Cardiac septum (tissue), 1 donor: ENCODE measurements at regions not wholly inside any gene's neighbourhood (a gene's known extent, or its start where the extent isn't known, plus 50 kb on each side); places are given as distances from the start of the nearest gene placed in this dataset.

Experiments
- DNase-seq: peaks from one replicate; pipeline ENCODE4 v3.0.0-alpha.2; 2020; ENCODE audit warnings: low spot score
- intact Hi-C: fragments of 100-400 bp; cut with DNase I; formaldehyde crosslinking; loops from one replicate; pipeline ENCODE4 v1.14.0; 2022
- donor health status: DM: no; HTN: no; CAD: no.

DNA sequence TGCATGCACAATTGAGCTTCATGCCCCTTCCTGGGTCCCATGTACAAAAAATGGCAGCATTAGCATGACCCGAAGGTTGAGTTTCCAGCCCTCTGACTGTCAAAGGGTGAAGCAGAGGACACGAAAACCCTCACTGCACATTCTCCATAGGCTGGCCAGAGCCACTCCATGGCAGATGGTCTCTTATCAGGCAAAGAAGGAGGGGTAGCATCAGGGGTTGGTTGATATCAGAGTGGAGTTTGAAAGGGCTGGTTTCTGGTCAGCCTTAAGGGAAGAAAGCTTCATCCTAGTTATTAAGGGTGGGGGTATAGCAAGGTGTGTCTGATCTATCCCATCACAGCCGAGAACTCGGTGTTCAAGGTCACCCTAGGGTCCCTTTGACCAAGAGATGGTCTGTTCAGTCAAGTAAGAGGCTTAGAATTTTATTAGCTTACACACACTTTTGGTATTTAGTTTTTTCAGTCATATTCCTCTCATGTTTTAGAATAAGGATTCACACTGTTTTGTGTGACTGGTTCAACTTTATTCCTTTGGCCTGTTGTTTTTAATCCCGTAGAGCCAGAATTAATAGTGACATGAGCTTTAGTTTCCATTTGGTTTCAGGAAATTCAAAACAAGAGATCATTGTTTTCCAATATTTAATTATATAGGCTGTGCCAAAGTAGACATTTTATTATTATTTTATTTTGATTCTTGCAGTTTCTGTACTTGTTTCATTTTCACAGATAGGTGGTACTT lies 199.9 kb upstream of the FMN2 start:
- intact Hi-C loops, result loop anchor here (10.0 kb wide), 1 partner anchor 417 kb away; no protein-coding TSS in a partner anchor

DNA sequence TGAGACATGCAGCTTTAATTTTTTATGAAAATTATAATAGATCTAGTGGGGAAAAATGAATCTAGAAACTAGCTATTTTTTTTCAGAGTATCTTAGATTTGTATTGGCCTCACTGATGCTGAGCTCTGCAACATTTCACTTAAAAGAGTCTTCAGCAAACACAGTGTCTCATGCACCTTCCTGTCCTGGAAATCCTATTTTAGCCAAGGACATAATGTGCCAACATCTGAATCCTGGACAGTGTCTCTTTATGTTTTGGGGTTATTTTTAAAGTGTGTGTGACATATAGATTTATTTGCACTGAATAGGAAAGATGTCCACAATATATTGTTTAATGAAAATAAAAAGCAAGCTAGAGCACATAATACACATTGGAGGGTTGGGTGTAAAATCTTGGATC lies 199.1 kb upstream of the FMN2 start:
- DNase-seq, result no peak
- intact Hi-C loops, result loop anchor here (10.0 kb wide), 1 partner anchor 418 kb away; no protein-coding TSS in a partner anchor

More for the DNA sequence above, 199.9 kb upstream of the FMN2 start:
- DNase-seq, result no peak

DNA sequence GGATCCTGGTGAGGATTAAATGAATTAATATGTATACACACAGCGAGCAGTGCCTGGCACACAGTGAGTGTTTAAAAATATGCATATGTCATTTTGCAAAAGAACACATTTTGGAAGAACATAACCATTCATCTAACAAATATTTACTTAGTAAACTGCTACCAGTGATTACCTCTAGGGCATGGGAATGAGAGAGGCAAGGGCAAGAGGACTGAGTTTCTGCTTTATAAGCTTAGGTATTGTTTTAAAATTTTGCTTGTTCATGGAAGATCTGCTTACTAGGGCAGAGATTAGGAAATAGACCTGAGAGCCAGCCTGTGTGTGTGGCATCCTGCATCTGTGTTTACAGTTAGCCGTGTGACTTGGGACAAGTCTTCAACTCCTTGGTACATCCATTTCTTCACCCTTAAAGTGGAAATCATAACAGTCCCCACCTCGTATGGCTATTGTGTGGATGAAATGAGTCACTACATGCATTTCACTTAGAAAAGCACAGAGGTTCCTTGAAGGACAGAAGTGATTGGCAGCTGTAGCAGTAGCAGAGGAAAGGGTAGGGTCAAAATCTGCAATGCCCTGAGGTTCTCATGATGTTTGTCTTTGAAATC lies 198.5 kb upstream of the FMN2 start:
- intact Hi-C loops, result loop anchor here (10.0 kb wide), 1 partner anchor 418 kb away; no protein-coding TSS in a partner anchor
- no peak for DNase-seq

DNA sequence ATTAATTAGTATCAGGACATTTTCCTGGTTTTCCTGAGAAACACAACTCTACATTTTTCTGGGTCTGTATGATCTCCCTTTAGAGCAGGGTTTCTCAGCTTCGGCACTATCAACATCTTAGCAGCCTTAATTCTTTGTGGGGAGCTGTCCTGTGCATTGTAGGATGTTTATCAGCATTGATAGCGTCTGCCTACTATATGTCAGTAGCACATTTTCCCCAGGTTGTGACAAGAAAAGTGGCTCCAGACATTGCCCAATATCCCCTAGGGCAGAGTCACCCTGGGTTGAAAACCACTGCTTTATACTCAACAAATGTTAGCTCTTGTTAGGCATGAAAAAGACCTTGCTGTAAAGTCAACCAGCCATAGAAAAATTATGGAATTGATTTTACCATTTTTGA lies 195.1 kb upstream of the FMN2 start:
- no peak for DNase-seq

DNA sequence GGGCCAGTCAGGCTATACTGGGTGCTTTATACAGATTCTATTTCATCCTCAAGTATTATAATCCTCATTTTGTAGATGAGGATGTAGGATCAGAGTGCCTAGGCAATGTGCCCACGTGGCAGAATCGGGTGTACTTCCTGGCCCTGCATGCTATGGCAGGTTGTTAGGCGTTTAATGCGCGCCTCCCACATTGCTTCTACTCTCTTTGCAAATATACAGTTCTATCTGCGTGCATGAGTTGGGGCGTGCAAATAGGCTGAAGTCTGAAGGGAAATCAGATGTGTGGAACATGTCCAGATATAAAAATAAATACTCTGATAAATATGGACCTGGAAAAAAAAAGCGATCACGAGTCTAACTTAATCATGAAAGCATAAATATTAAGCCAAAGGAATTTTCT lies 194.7 kb upstream of the FMN2 start:
- no peak for DNase-seq
- intact Hi-C loops, result loop anchor here (5.0 to 10.0 kb wide), 2 partner anchors 422 to 490 kb away; no protein-coding TSS in a partner anchor

More for the DNA sequence above, 195.1 kb upstream of the FMN2 start:
- intact Hi-C loops, result loop anchor here (5.0 to 10.0 kb wide), 2 partner anchors 422 to 489 kb away; no protein-coding TSS in a partner anchor

DNA sequence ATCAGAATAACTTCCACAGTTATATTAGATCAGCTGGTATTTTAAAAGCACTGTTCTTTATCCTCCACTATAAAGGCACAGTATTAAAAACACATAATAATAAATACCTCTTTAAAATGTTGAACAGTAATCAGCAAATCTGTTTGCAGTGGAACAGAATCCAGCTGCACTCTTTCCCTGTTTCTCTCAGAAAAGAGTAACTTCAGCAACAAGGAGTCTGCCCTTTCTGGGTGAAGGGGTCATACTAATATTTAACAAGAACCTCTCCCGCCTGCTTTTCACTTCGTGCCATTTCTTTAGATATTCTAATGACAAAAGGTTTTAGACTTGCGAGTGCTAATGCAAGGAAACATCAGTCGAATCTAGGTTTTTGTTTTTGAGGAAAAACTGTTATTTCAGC lies 194.2 kb upstream of the FMN2 start:
- intact Hi-C loops, result loop anchor here (5.0 to 10.0 kb wide), 2 partner anchors 423 to 490 kb away; no protein-coding TSS in a partner anchor
- no peak for DNase-seq

DNA sequence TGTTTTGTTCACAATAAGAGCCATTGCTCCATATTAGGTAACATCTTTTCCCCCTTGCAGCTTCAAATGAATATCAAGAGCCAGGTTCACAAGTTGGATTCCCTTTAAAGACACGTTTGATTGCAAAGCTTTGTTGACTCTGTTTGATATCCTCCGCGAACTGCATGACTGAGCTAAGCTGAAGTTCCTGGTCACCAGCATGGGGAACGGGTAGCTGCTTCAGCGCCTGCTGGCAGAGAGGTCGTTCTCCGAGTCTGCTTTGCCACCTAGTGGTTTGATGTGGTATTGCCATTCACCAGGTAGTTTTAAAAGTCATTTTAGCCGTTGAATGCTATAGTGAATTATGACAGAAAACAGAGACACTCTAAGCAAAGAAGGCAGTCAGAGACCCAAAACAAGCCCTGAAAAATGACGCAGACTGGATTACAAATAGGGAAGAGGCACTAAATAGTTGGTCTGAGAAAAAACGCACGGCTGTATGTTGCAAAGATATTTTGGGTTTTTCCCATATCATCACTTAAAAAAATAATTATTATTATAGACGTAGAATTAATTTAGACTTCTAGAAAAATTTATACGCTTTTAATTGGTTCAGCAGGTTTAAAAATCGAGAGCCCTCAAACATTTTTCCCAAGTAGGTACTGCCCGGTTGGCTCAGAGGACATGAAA lies 193.5 kb upstream of the FMN2 start:
- DNase-seq, result peak; percentile 90
- intact Hi-C loops, result loop anchor here (5.0 to 10.0 kb wide), 2 partner anchors 423 to 491 kb away; no protein-coding TSS in a partner anchor

DNA sequence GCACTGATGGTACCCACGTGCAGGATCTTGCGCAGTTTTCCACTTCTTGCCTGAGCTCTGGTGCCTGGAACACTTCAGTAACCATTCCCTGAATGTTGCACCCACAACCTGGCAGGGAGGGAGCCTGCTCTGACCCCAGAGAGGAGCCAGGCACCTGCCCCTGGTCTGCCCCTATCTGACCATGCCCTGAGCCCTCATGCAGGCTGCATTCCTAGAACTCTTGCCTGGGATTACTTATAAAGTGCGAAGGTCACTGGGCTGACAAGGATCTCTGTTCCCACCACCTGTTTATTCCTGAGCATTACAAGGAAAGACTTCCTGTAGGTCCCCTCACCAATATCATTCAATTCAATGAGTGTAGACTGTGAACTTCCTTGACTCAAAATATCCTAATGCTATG lies 191.9 kb upstream of the FMN2 start:
- intact Hi-C loops, result loop anchor here (5.0 to 10.0 kb wide), 2 partner anchors 425 to 492 kb away; no protein-coding TSS in a partner anchor
- no peak for DNase-seq

DNA sequence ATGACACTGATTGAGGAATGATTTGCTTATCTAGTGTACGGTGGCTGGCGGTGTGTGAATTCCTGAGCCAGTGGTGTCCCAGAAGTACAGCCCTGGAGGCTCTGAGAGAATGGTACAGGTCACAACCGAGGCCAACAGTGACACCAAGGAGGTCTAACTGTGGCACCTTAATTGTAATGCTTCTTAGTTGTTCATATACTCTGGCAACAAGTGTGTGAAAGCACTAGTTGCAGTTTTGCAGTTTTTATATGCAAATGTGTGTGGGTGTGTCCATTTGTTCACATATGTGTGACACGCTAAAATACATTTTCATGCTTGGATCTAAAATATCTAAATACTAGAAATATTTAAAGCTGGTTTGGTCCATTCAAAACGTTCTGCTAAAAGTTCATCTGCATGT lies 185.3 kb upstream of the FMN2 start:
- DNase-seq, result no peak
- intact Hi-C loops, result no loop called here

DNA sequence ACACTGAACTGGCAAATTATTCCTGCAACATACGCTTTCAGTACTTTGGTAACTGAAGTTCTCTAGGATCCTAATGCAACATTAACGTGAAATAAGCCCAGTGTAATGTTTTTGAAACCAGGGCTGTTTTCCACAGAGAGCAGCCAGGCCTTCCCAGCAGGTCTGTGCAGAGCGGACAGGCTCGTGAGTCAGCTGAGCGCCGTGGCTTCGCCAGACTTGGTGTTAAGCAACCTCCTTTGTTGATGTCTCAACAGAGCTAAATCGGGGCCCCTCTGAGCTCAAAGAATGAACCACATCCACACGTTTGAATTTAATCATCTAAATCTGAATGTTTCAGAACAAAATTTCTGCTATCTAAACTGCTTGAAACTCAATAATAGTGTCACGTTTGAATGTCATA lies 181.8 kb upstream of the FMN2 start:
- intact Hi-C loops, result no loop called here
- no peak for DNase-seq

DNA sequence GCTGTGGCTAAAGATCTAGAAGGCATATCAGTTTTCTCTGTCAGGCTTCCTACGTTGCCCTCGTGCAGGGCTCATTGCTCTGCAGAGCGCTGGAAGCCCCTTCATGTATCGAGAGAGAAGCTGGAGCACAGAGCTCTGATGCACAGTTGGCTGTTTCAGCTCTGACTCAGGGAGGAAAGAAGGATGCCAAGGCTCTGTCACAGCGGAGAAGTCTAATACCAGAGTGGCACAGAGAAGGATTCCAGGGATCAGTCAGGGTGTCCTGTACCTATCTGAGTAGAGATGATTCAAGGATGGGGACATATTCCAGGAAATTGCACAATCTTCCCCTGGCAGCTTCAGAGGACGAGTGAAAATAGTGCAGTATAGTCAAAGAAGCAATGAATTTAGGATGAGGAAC lies 179.2 kb upstream of the FMN2 start:
- intact Hi-C loops, result no loop called here
- DNase-seq, result no peak

DNA sequence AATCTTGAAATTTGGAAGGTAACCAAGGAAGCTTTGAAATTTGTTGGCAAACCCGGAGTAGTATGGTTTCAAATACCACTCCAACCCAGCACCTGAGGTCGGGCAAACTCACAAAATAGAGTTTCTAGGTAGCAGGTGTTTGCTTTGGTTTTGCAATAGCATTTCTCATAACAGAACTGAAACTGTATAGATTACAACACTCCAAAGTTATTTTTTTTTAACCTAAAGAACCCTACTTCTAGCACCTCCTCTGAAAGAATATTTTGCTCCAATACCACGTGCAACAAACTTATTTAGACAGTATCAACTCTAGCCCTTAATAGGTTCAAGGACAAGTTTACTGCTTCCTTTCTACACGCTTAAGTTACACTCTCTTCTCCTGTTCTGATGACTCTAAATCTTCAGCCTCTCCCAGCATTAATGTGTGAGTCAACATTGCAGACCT lies 178.5 kb upstream of the FMN2 start:
- intact Hi-C loops, result no loop called here
- no peak for DNase-seq

DNA sequence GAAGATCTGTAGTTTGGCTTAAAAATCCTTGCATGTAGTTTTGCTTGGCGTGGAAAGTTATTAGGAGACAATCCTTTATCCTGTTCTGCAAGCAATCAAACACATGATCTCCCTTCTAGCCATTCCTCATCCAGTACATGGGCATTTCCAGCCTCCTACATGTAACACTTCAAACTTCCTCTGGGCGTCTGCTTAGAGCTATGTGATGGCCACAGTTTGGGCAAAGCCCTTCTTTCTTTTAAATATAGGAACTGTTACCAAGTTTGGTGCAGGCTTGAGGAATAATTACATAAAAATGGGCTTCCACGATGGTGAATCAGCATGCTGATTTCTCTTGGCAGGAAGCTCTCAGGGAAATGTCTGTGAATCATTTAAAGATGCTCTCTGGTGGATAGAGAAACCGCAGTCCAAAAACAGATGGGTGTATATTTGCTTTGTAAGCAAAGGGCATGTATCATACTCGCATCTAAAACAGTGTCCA lies 176.9 kb upstream of the FMN2 start:
- DNase-seq, result no peak
- intact Hi-C loops, result no loop called here

DNA sequence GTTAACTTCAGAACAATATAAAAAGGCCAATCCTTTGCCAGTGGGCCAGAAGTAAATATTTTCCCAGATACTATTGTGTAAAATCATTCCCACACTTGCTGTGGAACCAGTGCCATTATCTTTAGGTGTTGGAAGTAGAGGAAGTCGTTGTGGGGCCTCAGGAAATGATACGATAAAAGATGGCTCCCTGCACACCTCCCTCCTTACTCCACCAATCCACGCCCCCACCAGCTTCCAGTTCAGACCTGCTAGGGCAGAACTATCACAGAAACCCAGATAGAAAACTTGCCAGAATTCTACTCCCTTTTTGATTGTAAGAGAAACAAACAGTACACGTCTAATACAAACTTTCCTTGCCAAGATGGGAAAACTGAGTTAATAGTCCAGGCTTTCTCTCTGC lies 173.0 kb upstream of the FMN2 start:
- intact Hi-C loops, result no loop called here
- no peak for DNase-seq

DNA sequence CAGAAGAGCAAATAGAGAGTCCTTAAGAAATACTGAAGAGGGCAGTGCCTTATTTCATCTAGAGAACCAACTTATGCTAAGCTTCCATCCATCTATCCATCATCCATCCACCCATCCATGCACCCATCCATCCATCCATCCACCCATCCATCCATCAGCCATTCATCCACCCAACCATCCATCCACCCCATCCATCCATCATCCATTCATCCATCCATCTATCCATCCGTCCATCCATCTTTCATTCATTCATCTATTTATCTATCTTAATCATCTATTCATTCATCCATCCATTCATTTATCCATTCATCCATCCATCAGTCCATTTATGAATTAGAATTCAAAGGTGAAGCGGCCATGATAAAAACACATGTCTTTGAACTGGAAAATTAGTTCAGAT lies 171.5 kb upstream of the FMN2 start:
- no peak for DNase-seq
- intact Hi-C loops, result no loop called here

DNA sequence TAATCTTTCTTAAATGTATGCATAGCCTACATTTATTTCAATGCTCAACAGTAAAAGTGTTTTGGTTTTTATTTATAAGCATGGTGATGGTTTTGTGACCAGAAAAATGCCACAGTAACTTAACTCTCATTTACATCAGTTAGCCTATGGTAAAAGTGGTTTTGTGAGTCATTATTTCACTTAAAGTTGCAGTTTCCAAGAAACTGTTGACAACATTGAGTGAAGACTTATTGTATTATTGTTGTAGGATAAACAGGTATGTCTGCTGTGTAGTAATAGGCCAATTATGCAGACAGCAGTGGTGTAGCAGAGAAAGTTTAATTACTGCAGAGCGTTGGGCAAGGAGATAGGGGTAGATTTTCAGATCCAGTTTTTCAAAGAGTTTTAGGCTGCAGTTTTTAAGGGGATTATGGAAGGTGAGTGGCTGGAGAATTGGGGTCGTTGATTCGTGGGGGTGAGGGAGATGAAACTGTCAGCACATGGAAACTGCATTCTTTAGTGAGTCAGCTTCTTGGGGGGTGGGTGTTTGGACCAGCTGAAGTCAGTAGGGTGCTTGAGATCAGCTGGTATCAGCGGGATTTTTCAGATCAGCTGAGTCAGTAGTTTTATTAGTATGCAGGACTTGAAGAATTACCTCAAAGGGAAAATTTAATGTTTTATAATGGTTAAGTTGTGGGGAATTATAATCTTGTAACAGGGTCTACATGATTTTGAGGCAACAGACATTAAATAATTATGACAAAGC lies 168.7 kb upstream of the FMN2 start:
- intact Hi-C loops, result no loop called here
- no peak for DNase-seq

DNA sequence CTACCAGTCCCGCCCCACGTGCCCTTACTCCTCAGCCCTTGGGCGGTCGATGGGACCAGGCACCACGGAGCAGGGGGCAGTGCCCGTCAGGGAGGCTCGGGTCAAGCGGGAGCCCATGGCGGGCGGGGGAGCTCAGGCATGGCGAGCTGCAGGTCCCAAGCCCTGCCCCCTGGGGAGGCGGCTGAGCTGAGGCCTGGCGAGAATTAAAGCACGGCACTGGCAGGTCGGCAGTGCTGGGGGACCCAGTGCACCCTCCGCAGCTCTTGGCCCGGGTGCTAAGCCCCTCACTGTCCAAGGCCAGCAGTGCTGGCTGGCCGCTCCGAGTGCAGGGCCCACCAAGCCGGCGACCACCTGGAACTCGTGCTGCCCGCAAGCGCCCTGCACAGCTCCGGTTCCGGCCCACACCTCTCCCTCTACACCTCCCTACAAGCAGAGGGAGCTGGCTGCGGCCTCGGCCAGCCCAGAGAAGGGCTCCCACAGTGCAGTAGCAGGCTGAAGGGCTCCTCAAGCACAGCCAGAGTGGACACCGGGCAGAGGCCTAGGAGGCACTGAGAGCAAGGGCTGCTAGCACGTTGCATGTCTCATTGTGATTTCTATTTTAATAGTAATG lies 166.8 kb upstream of the FMN2 start:
- intact Hi-C loops, result no loop called here
- no peak for DNase-seq

DNA sequence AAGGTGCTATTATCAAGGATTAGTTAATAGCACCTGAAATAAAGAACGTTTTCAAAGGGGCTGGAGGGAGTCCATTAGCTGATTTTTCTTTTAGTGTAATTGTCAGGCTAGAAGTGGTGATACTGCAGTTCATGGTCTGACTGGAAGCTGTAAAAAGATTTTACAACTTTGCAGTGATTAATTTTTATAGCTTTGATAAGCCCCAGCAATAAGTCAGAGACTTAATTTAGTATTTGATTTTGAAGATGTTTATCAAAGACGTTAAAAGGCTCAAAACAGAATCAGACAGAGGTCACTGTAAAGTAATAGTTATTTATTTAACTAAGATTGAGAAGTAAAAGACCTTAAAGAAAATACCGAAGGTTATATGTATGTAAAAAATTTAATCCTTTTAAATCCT lies 165.5 kb upstream of the FMN2 start:
- DNase-seq, result no peak
- intact Hi-C loops, result no loop called here

DNA sequence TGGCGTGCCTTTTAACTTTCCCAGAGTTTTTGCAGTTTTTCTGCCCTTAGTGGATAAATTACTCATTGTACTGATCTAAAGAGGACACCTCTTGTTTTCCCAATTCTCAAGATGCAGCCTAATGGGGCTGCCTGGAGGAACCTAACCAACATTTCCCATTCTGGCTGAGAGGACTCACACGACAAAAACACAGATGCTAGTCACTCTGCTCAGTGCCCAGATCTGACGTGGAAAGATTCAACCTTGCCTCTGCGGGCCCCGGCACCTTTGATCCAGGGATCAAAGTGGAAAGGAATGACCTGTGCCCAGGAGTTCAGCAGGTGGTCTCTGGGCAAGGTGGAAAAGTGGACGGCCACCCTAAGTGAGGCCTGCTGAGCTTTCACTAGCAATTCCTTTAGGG lies 162.4 kb upstream of the FMN2 start:
- DNase-seq, result no peak
- intact Hi-C loops, result no loop called here
